ENCODE measurements at regions not wholly inside any gene's neighbourhood (a gene's known extent, or its start where the extent isn't known, plus 50 kb on each side); places are given as distances from the start of the nearest gene placed in this dataset.

DNA sequence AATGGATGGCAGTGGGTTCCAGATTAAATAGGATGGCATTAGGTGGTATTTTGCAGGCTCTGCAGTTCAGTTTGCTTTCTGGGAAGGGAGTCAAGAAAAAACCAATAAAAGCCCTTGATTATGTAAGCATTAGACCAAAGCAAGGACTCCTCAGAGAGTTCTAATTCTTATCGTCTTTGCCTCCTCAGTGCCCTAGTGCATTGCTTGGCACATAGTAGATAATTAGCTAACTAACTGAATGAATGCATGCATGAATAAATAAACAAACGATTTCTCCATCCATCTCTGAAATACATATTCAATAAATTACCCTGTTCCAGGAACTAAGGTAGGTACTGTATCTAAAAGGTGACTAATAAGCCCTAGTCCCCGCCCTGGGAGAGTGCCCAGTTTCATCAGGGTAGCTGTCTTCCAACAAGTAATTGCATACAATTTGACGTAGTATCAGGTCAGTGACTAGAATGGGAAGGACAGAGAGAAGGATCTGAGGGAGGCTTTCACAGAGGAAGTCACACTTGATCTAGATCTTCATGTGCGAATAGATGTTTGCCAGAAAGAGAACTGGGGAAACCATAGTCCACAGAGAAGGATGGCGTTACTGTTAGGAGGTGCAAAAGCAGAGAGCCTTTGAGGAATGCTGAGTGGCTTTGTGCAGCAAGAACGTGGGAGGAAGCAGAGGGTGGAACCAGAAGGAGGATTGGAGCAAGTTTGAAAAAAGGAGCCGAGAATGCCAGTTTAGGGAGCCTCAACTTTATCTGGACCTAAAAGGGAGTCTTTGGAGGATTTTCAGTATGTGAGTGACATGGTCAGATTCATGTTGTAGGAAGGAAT, 111.4 kb downstream of the TBX19 start:
- DNase-seq (ENCODE audit: low read depth in 4 of 4, low spot score in 2 of 4), result no peak

DNA sequence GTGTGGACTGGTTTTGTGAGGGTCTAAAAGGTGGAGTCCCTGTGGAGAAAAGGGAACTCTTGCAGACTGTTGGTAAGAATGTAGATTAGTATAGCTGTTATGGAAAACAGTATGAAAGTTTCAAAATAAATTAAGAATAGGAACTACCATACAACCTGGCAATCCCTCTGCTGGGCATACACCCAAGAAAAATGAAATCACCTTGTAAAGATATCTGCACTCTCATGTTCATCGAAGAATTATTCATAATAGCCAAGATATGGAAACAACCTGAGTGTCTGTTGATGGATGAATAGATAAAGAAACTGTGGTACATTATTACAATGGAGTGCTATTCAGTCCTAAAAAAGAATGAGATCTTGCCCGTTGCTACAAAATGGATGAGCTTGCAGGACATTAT, 109.6 kb downstream of the TBX19 start:
- DNase-seq (ENCODE audit: low read depth in 4 of 4, low spot score in 2 of 4), result no peak

DNA sequence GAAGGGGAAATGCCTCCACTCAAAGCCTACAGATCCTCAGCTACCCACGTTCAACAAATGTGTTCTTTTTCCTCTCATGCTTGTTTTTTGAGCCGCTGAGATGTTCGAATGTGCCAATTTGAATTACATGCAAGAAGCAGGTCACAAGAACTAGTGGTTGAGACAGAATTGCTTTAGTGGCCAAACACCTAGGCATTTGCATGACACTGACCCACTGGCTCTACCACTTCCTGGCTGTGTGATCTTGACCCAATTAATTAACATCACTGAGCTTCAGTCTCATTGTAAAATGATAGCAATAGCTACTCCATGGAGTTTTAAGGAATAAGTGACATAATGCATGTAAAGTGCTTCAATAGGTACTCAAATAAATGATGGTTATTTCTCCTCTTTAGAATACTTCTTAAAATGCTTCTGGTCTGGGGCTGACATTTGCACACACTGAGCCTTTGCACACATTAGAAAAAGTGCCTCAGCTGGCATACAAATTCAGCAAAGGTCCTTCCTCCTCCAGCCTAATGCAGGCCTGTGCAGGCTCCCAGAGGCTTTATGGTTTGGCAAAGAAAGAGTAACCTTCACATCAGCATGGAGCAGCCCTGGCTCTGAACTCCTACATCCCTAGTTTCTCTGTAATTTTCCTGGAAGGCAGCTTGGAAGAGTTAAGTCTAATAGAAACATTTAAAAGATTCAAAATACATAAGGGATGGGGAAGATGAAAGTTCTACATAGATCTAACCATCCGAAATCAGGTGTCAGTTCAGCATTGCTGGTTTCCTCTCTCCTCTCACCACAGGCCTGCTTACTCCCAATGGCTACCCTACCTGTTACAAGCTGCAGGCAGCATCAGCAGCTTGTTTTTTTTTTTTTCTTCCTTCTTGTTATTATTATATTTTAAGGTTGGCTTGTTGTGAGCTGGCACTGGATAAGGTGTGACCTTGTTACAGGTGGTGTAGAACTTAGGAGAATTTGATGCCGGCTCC, 107.4 kb downstream of the TBX19 start:
- no peak for DNase-seq (ENCODE audit: low read depth in 4 of 4, low spot score in 2 of 4)

DNA sequence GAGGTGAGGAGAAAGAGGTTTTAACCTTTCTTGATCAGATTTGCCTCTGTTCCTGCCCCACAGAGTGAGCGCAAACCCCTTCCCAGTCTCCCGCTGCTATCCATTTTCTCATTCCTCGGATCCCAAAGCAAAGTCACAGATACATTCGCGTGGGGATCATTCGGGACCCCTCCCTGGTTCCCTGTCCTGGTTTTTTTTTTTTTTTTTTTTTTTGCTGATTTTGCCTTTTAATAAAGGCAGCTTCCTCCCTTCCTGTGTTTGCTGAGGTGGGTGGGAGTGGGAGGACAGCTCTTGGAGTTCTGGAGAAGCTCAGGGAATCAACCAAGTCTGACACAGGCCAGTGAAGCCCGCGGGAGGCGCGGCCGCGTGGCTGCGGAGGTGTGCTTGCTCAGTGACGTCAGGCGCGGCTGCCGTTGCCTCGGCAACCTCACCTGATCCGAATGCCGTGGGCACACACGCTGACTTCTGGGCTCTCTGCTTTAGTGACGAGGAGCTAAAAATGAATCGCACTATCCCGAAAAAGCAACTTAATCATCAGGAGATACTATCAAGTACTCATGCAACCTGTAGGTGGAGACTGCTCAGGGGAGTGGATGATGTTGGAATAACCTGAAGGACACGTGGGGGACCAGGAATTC, 106.4 kb downstream of the TBX19 start:
- peak in 2 of 4 donors; percentile 37 to 49 for DNase-seq (ENCODE audit: low read depth in 4 of 4, low spot score in 2 of 4)

DNA sequence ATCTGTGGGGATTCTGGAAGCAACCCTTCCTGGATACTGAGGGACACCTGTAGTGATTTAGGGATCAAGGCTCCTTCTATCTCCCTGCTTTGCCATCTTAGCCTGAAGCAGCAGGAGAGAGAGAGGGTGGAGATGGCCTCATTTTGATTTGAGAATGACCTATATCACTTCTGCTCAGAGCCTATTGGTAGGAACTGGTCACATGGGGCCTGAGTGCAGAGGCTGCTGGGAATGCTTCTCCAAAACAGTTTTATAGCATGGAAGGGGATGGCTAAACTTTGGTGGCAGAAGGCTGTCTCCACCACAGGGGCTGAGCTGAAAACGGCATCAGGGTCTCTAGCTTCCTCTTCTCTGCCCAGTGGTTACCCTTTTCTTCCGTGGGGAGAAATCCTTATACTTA, 105.8 kb downstream of the TBX19 start:
- DNase-seq (ENCODE audit: low read depth in 4 of 4, low spot score in 2 of 4), result no peak

DNA sequence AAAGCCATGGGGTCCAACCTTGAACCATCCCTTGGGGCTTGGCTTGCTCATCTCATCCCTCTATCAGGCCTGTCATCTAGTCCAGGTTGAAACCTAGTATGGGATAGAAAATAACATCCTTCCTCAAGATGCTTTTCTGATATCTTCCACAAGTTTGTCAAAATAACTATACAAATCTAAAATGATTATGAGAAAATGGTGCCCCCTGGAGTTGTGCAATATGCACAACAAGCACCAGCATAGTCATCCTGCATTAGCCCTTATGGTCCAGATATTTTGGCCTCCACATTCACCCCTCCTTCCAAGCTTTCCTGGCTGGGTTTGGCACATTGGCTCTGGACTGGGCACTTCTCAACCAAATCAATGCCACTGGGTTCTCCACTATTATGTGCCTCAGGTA, 101.2 kb downstream of the TBX19 start:
- no peak for DNase-seq (ENCODE audit: low read depth in 4 of 4, low spot score in 2 of 4)

DNA sequence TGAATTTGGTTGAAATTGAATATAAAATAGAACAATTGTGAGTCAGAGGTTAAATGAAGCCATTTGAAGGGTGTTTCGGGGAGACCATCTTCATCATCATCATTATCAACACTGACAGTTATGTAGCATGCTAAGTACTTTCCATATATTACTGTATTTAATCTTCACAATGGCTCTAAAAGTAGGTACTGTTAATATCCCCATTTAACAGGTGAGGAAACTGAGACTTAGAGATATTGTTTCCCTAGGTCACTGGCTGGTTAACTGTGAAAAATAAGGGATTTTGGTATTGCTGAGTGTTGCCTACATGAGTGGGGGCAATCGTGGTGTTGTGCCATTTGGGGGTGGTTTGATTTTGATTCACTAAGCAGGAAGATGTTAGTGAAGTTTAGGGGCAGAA, 100.3 kb downstream of the TBX19 start:
- DNase-seq (ENCODE audit: low read depth in 4 of 4, low spot score in 2 of 4), result no peak

DNA sequence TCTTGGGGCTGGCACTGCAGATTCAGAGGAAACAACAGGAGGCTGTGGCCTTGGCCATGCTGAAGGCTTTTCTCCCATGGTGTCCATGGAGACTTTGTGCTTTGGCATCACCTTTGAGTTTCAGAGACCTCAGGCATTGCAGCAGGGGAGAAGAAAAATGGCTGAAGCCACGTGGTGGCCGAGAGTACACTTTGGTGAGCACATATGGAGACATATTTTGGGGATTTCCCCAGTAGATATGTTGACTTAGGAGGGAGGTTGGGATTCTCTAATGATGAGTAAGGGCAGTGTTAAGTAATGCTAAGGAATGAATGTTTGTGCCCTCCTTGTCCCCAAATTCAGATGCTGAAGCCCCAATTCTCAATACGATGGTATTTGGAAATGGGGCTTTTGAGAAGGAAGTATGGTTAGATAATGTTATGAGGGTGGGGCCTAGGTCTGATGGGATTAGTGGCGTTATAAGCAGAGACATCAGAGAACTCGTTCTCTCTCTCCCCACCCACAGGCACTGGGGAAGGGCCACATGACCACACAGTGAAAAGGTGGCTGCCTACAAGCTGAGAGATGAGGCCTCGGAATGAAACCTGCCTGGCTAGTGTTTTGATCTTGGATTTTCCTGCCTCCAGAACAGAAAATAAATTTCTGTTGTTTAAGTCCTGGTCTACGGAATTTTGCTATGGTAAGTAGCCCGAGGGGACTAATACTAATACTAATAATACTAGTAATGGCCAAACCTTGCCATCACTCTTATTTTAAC, 98.6 kb downstream of the TBX19 start:
- no peak for DNase-seq (ENCODE audit: low read depth in 4 of 4, low spot score in 2 of 4)

DNA sequence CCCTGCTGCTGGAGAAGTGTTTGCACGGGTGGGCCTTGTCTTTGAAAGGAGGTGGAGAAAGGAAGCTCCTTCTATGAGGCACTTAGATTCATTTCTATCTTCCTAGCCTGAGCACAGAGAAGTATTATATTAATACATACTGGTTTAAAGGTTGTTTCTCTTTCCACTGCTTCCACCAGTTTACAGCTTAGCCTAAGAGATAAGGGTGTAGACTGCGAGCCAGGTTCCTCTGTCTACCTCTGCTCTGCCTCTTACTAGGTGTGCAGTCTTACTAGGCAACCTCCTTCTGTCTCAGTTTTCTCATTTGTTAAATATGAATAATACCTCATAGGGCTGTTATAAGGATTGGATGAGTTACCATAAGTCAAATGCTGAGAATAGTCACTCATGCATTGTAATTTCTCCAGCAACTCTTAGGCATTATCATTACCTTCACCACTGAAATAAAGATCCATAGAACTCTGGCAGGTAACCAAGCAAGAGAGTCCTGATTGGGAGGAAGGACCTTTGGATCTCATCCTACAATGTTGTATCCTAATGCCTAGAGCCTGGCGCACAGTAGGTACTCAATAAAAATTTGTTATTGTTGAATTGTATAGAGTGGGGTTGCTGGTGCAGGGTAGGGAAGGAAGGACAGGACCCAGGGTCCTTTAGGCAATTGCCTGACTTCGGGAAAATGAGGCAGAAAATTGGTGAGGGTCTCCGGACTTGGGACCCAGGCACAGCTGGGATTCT, 95.1 kb downstream of the TBX19 start:
- no peak for DNase-seq (ENCODE audit: low read depth in 4 of 4, low spot score in 2 of 4)

DNA sequence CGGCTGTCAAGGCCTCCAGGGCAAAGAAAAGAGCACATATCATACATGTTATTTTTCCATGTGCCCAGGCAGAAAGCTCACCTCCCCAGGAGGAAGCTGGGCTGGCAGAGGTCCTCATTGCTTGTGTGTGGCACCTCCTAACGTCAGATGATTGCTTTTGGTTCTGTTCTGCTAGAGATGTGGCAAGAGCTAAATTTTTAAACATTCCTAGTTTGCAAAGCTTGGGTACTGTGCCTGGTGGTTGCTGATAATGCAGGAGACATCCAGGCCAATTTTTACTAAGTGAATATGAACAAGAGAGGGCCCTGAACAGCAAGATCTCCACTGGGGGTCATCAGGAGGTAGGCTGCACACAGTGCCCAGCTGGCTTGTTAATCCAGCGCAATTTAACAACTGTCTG, 93.9 kb downstream of the TBX19 start:
- DNase-seq (ENCODE audit: low read depth in 4 of 4, low spot score in 2 of 4), result no peak

DNA sequence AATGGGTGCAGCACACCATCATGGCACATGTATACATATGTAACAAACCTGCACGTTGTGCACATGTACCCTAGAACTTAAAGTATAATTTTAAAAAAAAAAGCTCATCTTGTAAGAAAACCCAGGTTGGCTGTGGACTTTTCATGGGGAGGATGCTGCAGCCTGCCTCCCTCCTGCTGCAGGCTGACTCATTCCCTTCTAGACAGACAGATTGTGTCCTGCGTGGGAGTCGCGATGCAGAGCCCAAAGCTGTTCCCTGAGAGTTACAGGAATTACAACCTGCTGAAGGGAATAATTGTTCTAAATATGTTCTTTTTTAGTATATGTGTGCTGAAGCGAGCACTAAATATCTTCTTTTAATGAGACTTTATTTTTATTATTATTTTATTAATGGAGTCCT, 93.2 kb downstream of the TBX19 start:
- DNase-seq (ENCODE audit: low read depth in 4 of 4, low spot score in 2 of 4), result no peak

DNA sequence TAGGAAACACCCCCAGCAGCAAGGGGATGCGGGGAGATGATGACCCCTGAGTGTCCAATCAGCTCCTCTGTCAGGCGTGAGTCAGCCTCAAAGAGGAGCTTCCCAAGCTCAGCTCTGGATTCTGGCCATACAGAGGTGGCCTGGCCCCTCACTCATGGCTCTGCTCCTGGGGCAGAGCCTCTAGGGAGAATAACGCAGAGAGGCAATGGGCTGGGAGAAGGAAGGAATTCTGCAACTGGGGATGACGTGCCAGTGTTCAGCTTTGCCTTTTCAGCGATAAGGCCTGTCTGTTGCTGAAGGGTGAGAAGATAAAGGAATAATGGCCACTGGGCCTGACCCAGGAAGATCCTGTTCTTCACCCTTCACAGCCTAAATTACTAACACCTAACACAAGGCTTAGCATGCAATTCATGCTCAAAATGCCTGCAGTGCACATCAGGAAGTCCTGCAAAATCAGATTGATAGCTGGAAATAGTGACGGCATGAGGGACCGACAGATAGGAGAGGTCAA, 92.2 kb downstream of the TBX19 start:
- DNase-seq (ENCODE audit: low read depth in 4 of 4, low spot score in 2 of 4), result no peak

DNA sequence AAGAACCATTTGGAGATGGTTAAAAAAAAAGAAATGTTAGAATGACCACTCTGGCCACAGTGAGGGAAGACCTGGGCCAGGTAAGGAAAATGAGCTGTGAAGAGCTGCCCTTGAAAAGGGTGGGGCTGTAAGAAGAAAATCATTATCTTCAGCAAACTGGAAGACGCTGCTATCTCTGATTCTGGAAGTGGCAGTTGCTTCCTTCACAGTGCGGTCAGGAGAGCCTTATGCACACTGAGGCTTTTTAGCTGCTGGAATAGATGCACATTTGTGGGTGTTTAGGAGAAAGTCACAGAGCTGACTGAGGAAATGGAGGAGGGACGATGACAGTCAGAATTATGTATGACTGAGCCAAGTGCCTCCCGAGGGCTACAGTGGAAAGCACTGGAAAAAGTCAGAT, 91.6 kb downstream of the TBX19 start:
- DNase-seq (ENCODE audit: low read depth in 4 of 4, low spot score in 2 of 4), result no peak

DNA sequence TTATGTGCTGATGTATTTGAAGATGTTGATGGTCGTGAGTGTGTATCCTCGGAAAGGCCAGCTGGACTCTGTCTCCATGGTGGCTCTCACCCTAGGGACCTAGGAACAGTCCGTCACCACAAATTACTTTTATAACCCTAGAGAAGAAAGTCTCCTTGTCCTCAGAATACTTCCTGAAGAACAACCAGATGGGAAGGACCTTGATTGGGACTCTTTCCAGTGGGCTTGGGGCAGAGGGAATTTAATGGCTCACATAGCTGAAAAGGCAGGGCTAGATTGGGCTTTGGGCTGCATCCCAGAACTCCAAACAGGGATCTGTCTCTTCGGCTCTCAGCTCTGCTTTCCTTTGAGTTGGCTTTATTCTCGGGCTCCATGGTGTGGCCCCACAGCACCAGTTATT, 90.8 kb downstream of the TBX19 start:
- DNase-seq (ENCODE audit: low read depth in 4 of 4, low spot score in 2 of 4), result peak in 1 of 4 donors; percentile 28

DNA sequence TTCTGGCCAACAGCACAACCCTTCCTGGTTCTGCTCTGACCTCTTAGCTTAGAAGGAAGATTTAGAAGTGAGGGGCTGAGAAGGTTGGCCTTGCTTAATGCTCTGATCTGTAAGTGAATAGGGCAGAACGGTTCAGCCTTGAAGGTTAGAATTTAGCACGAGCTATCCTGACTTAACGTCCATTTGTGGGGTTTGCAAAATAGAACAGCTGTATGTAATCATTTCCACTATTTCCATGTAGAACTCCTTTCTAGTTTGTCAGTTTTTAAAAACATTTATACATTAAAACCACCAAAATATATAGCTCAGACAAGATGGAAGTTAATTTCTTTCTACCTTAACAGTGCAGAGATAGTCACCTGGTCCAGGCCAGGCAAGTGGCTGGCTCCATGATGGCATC, 89.9 kb downstream of the TBX19 start:
- DNase-seq (ENCODE audit: low read depth in 4 of 4, low spot score in 2 of 4), result no peak

DNA sequence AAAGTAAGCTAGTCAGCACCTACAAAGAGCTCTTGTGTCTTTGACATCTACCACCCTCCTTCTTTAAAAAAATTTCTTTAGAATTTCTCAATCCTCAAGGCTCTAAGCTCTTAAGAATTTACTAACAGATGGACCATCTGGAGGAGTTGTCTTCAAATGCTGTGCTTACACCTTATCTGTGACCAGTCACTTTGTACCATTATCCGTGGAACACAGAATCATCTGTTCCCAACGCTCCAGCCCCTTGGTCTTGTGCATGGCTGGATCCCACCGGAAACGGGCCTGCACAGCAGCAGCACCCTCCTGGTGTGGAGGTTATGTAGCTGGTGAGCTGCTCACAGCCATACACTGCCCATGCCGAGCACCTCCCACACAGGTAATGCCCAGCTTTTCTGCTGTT, 89.0 kb downstream of the TBX19 start:
- DNase-seq (ENCODE audit: low read depth in 4 of 4, low spot score in 2 of 4), result no peak

DNA sequence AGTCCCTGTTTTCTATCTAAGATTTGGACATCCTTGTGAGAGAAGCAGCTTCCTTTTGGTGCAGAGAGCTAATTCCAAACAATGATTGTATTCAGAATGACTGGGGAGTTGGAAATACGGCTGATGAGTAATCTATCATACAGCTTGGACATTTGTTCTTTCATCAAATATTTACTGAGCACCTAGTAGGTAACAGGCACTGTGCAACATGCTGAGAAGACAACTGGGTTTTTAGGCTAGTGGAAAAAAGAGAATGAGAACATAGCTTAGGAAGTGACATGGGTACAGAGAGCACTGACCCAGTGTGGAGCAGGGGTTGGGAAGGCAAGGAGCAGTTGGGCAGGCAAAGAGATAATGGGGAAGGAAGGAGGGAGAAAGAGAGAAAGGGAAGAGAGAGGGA, 87.5 kb downstream of the TBX19 start:
- DNase-seq (ENCODE audit: low read depth in 4 of 4, low spot score in 2 of 4), result no peak

DNA sequence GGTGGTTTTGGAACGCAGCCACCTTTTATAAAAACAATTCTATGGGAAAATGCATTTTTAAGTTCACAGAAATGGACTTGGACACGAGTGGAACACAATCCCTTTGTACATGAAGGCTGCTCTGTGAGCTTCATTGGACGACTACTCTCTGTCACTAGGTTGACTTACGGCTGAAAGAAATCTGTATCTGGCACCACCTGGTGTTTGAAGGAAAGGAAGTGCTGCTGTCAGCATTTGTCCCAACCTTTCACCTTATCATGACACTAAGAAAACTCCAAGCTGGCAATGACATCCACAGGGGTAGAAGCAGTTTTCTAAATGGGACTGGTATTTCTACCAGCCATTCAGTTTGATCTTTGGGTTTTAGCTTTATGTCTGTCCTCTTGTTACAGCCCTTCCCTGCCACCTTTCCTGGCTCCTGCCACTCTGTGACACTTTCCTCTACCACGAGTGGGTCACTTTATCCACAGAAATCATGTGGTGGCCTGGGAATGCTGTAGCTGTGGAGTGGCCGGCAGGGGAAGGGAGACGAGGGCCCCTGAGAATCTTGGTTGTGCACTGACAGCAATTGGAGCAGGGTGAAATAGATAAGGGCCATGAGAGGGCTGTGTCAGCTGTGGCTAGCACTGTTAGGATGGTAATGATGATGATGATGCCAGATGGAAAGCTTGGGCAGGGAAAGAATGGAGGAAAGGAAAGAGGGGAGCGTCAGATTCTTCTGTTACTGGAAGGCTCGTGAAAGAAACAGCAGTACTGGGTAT, 85.2 kb downstream of the TBX19 start:
- no peak for DNase-seq (ENCODE audit: low read depth in 4 of 4, low spot score in 2 of 4)
